Thyroid gland (tissue), 4 donors: ENCODE measurements at regions not wholly inside any gene's neighbourhood (a gene's known extent, or its start where the extent isn't known, plus 50 kb on each side); places are given as distances from the start of the nearest gene placed in this dataset.

Experiments used
- DNase-seq, 2 donors: peaks; one replicate each; pipeline ENCODE4 v3.0.0-alpha.2; 2019
- H3K27ac ChIP-seq, 3 donors: fragments of 200-600 bp; sonication (generic); 1 replicate in 2 of 3; 2 replicates in 1 of 3; pipeline ENCODE4 v1.5.1; 2016 to 2019; ENCODE audit warnings: mild to moderate bottlenecking in 1 of 3, moderate library complexity in 1 of 3
- H3K27me3 ChIP-seq: fragments of 200-600 bp; sonication (generic); one replicate; pipeline ENCODE4 v1.5.1; 2019
- H3K36me3 ChIP-seq, 2 donors: fragments of 200-600 bp; sonication (generic); one replicate each; pipeline ENCODE4 v1.5.1; 2016 to 2019
- H3K4me1 ChIP-seq, 2 donors: fragments of 200-600 bp; sonication (generic); one replicate each; pipeline ENCODE4 v1.5.1; 2017 to 2019
- H3K4me3 ChIP-seq, 3 donors: fragments of 200-600 bp; sonication (generic); replicated peaks in 1 of 3; 1 replicate in 2 of 3; 2 replicates in 1 of 3; pipeline ENCODE4 v1.5.1; 2016; ENCODE audit warnings: mild to moderate bottlenecking in 1 of 3
- H3K9me3 ChIP-seq: fragments of 200-600 bp; sonication (generic); one replicate; pipeline ENCODE4 v1.5.1; 2017
- CTCF ChIP-seq, 6 experiments: fragments of 200-600 bp in 3 of 6; fragments of 450-650 bp in 3 of 6; sonication (generic) in 3 of 6; IDR thresholded peaks; one replicate each; pipeline ENCODE4 v1.5.1; 2016 to 2019; ENCODE audit warnings: antibody characterized with exemption in 6 of 6, mild to moderate bottlenecking in 2 of 6, inconsistent platforms in 1 of 6, moderate library complexity in 1 of 6
- POLR2A ChIP-seq, 2 donors: fragments of 450-650 bp; IDR thresholded peaks; one replicate each; pipeline ENCODE4 v1.6.1; 2017; ENCODE audit warnings: antibody characterized with exemption in 2 of 2, mild to moderate bottlenecking in 2 of 2, moderate library complexity in 1 of 2
- WGBS, 2 donors: methylation state at CpG; one replicate each; pipeline ENCODE4 v1.1.5; 2017; 5-methylcytosine and 5-hydroxymethylcytosine counted together
- intact Hi-C: fragments of 100-400 bp; cut with DNase I; formaldehyde crosslinking; loops from one replicate; pipeline ENCODE4 v1.15.1; 2023

GRCh38 chr7:49243521-49243920 lies 319.2 kb downstream of the CDC14C start:
- Histone ChIP-seq H3K4me3 (no peak overlapping the region), H3K27ac (no peak overlapping the region), H3K36me3 (no peaks in the 10 kb centered on the region), H3K4me1 (no peaks in the 10 kb centered on the region), H3K27me3 (no peaks in the 10 kb centered on the region), H3K9me3 (no peaks in the 10 kb centered on the region)
- intact Hi-C loops: no loop called here
- WGBS, 2 donors: 48% methylated on average over 2 of the region's 2 CpGs
- TF ChIP-seq POLR2A (IDR thresholded peaks at IDR 0.05) (no peak), CTCF (IDR thresholded peaks at IDR 0.05) (no peak)
- no peak for DNase-seq

GRCh38 chr7:49244543-49244942 lies 320.2 kb downstream of the CDC14C start:
- intact Hi-C loops: no loop called here
- H3K27ac ChIP-seq: no peak overlapping the region
- no peaks in the 10 kb centered on the region for H3K27me3 ChIP-seq
- no peak overlapping the region for H3K4me3 ChIP-seq
- H3K36me3 ChIP-seq: no peaks in the 10 kb centered on the region
- no peak for DNase-seq
- H3K9me3 ChIP-seq: no peaks in the 10 kb centered on the region
- 16 to 41% methylated on average over 1 of the region's 1 CpG for WGBS, 2 donors
- no peak for TF ChIP-seq CTCF (IDR thresholded peaks at IDR 0.05)
- TF ChIP-seq POLR2A (IDR thresholded peaks at IDR 0.05): no peak
- no peaks in the 10 kb centered on the region for H3K4me1 ChIP-seq

GRCh38 chr7:49245062-49245461 lies 320.7 kb downstream of the CDC14C start:
- H3K4me1 ChIP-seq: no peaks in the 10 kb centered on the region
- TF ChIP-seq POLR2A (IDR thresholded peaks at IDR 0.05): no peak
- TF ChIP-seq CTCF (IDR thresholded peaks at IDR 0.05): no peak
- no peaks in the 10 kb centered on the region for H3K36me3 ChIP-seq
- 81 to 83% methylated on average over 3 of the region's 3 CpGs for WGBS, 2 donors
- intact Hi-C loops: no loop called here
- no peaks in the 10 kb centered on the region for H3K27me3 ChIP-seq
- H3K9me3 ChIP-seq: no peaks in the 10 kb centered on the region
- H3K4me3 ChIP-seq: no peak overlapping the region
- no peak overlapping the region for H3K27ac ChIP-seq
- DNase-seq: no peak

- Histone ChIP-seq H3K36me3 (no peaks in the 10 kb centered on the region), H3K4me3 (no peak overlapping the region), H3K4me1 (no peaks in the 10 kb centered on the region), H3K27me3 (no peaks in the 10 kb centered on the region), H3K27ac (no peak overlapping the region), H3K9me3 (no peaks in the 10 kb centered on the region)
- 73 to 86% methylated on average over 3 of the region's 3 CpGs for WGBS, 2 donors
- TF ChIP-seq CTCF (IDR thresholded peaks at IDR 0.05) (no peak), POLR2A (IDR thresholded peaks at IDR 0.05) (no peak)
- DNase-seq: no peak
- intact Hi-C loops: no loop called here
Observed at GRCh38 chr7:49247759-49248158, 323.4 kb downstream of the CDC14C start.

GRCh38 chr7:49255054-49255453 lies 330.7 kb downstream of the CDC14C start:
- TF ChIP-seq POLR2A (IDR thresholded peaks at IDR 0.05): no peak
- no peak for TF ChIP-seq CTCF (IDR thresholded peaks at IDR 0.05)

More at GRCh38 chr7:49255054-49255453, 330.7 kb downstream of the CDC14C start:
- WGBS, 2 donors: 84 to 85% methylated on average over 3 of the region's 3 CpGs
- DNase-seq: no peak
- no peak overlapping the region for H3K4me3 ChIP-seq
- H3K27me3 ChIP-seq: no peaks in the 10 kb centered on the region
- no peaks in the 10 kb centered on the region for H3K9me3 ChIP-seq
- intact Hi-C loops: no loop called here
- no peaks in the 10 kb centered on the region for H3K36me3 ChIP-seq
- no peak overlapping the region for H3K27ac ChIP-seq
- no peaks in the 10 kb centered on the region for H3K4me1 ChIP-seq
